GM12873 (cell line): ENCODE measurements at regions not wholly inside any gene's neighbourhood (a gene's known extent, or its start where the extent isn't known, plus 50 kb on each side); places are given as distances from the start of the nearest gene placed in this dataset.

Experiments used
- TF ChIP-seq, protein P1 (sequence below): IDR thresholded peaks from 2 replicates; pipeline ENCODE4 v1.5.1; 2012; ENCODE audit warnings: low read depth, mild to moderate bottlenecking, moderate library complexity, low read length, control low read depth; ENCODE audit not compliant: insufficient read depth; ENCODE audit errors: missing control alignments

DNA sequence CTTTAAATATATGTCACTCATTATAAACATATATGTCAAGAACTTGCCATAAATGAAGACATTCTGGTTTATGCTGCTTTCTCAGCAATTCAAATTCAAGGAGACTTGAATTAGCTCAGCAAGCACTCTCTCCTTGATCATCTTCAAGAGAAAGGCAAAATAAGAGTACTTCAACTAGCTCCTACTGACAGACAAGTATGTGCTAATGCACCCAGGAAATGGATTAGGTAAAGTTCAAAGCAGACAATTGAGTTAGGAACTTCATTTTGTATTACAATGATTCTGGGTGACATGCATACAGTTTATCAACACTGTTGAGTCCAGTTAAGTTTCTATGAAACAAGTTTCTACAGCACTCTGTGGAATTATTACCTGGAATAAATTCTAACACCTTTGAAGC, 455.9 kb upstream of the USP15 start:
- TF ChIP-seq, protein P1, sequence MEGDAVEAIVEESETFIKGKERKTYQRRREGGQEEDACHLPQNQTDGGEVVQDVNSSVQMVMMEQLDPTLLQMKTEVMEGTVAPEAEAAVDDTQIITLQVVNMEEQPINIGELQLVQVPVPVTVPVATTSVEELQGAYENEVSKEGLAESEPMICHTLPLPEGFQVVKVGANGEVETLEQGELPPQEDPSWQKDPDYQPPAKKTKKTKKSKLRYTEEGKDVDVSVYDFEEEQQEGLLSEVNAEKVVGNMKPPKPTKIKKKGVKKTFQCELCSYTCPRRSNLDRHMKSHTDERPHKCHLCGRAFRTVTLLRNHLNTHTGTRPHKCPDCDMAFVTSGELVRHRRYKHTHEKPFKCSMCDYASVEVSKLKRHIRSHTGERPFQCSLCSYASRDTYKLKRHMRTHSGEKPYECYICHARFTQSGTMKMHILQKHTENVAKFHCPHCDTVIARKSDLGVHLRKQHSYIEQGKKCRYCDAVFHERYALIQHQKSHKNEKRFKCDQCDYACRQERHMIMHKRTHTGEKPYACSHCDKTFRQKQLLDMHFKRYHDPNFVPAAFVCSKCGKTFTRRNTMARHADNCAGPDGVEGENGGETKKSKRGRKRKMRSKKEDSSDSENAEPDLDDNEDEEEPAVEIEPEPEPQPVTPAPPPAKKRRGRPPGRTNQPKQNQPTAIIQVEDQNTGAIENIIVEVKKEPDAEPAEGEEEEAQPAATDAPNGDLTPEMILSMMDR: no peak

DNA sequence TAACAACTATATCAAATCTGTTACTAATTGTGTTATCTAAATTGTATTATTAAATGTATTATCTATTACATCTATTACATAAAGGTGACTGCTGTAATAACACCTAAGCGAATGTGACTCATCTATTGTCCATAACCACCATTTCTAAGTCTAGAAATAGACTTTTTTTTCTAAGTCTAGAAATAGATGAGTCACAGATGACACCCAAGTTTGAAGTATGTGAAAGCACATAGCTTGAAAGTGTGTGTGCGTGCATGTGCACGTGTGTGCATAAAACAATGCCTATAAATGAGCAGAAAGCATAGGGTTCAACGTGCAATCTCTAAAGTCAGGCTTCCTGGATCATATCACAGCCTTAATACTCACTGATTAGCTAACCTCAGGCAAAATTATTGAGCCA, 451.3 kb upstream of the USP15 start:
- TF ChIP-seq, protein P1: no peak

DNA sequence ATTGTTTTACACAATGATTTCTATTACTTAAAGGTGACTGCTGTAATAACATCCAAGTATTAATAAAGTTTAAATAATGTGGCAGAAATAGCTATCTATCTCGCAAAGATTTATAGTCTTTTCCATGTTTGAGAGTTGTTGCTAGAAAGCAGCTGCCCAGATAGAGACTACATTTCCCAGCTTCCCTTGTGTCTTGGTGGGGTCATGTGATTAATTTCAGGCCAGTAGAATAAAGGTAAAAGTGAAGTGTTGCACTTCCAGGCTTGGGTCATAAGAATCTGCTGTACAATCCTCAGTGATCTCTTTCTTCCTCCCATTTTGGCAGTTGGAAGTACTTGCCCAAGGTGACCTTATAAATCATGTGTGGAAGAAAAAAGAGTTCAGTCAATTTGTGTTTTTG, 449.7 kb upstream of the USP15 start:
- TF ChIP-seq, protein P1: no peak

DNA sequence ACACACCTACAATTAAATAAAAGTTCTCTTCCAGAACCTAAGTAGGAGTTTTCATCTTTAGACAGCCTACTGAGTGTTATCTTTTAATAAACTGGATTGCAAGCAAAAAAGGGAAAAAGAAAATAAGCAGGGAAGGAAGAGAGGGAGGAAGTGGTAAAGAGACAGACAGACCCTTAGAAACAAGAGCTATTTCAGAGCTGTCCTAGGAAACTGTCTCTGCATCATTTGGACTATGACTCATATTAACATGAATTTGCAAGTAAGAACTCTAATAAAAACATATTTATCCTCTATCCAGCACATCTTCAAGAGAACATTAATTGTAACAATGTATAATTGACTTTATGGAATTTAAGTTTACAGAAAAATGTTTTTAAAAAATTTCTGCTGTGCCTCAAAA, 438.8 kb upstream of the USP15 start:
- TF ChIP-seq, protein P1: no peak

DNA sequence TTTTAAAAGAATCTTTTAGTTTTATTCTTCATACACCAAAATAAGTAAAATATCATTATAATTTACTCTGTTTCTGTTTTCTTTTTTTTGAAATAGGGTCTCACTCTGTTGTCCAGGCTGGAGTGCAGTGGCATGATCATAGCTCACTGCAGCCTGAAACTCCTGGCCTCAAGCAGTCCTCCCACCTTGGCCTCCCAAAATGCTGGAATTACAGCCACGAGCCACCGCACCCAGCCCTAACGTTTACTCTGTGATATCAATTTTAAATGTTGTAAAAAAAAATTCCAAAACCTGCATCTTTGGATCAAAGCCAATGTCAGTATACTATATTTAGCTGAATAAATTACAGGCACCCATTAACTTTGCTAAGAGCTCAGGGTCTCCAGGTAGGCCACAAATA, 437.1 kb upstream of the USP15 start:
- TF ChIP-seq, protein P1: no peak

DNA sequence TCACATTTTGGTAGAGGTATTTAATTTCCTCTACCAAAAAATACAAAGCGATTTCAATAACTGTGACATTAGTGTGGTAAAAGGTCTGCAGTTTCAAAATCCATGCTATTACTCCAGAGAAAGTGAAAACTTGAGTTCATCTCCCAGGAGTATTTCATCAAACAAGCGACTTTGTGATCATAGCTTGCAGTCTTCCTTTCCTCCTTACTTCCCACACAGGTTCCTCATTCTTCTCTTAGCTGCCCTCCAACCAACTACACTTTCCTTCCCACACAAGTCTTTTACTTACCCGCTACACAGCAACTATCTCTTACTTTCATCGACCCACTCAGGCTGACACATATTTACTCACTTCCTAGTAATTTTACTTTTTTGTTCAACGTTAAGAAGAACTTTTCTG, 413.4 kb upstream of the USP15 start:
- TF ChIP-seq, protein P1: no peak

DNA sequence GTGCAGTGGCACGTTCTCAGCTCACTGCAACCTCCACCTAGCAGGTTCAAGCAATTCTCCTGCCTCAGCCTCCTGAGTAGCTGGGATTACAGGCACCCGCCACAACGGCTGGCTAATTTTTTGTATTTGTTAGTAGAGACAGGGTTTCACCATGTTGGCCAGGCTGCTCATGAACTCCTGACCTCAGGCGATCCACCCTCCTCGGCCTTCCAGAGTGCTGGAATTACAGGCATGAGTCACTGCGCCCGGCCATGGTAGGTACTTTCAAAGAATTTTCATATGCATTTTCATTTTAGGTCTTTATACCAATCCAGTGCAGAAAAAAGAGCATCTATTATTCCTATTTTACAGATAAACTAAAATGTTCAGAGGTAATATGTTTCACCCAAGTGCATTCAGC, 411.3 kb upstream of the USP15 start:
- TF ChIP-seq, protein P1: no peak
